ENCODE measurements at regions not wholly inside any gene's neighbourhood (a gene's known extent, or its start where the extent isn't known, plus 50 kb on each side); places are given as distances from the start of the nearest gene placed in this dataset.
"Not testable (repeated sequence)": the region's sequence is repeated elsewhere in the genome, so short reads cannot be mapped to it uniquely, and the experiment has no call there.

- DNase-seq (ENCODE audit: low spot score) = peak; percentile 0
These were observed 763.3 kb downstream of the SPATA31A7 start for GRCh38 chr9:61953108-61953507.

DNA sequence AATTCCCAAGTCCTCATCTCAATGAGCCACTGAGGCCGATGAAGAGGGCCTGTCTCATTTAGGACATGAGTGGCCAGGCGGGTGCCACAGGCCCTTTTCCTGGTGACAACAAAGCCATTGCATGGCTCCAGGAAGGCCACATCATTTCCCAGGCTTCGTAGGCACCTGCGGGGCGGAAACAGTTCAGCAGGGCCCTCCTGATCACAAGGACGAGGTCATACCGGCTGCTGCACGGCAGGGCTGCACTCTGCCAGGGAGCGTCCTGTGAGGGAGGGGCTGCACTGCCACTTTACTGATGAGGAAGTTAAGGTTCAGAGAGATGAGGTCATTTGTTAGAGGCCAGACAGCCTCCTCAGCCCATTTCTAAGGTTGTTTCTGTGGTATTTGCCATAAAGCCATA is 781.8 kb downstream of the SPATA31A7 start:
- DNase-seq (ENCODE audit: low spot score) = not testable (repeated sequence)

DNA sequence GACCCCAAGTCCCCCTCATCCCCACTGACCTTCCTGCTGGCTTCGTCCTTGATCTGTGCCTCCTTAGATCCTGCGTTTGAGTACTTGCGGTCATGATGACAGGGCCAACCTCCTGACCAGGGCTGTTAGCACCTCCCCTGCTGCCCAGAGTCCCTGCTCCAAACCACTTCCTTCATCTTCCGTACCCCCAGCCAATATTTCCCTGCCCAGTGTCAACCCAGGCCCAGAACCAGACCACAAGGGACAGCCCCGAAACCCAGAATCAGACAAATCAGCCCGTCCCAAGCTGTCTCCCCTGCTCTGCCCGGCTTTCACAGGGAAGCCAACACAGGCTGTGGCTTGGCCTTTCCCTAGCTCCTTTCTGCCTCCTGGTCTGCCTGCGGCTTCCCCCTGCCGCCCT is 784.7 kb downstream of the SPATA31A7 start:
- not testable (repeated sequence) for DNase-seq (ENCODE audit: low spot score)

DNA sequence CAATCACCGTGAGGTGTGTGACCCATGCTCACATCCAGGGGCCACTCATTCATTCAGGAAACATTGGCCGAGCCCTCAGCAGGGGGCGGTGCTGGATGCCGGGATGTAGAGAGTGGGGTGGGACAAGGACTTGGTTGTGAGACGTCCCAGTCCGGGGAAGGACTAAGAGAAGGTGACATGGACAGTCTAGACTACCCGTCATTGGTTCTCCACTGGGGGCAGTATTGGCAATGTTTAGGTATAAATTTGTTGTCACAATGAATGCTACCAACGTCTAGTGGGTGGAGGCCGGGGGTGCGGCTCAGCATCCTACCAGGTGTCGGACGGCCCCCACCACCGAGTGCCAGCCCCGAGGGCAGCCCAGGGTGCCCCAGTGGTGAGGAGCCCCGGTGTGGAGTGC is 786.5 kb downstream of the SPATA31A7 start:
- DNase-seq (ENCODE audit: low spot score) = not testable (repeated sequence)

DNA sequence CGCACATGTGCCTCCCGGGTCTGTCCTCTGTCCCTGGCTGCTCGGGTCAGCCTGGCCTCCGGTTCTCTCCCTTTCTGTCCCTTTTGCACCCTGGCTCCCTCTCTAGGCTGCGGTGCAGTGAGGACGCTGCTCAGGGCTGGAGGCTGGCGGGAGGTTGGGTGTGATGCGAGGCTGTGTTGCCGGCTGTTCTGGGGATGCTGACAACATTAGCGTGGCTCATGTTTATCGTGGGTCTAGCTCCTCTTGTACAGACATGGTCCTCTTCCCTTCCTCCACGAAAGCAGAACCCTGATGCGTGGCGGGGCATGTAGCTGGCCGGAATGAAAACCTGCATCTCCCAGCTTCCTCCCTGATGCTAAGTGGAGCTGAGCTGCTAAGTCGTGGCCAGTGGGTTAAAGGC is 792.9 kb downstream of the SPATA31A7 start:
- DNase-seq (ENCODE audit: low spot score) = not testable (repeated sequence)

DNA sequence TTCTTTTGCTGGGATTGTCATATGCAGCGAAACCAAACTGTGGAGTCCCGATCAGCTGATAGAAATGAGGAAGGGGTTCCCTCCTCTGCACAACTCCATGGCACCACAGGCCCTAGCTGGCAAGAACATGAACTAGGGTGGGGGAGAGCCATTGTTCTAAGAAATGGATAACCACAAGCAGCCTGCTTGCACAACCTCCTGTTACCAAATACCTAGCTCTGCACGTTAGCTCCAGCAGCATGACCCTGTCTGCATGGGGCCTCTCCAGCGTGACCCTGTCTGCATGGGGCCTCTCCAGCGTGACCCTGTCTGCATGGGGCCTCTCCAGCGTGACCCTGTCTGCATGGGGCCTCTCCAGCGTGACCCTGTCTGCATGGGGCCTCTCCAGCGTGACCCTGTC is 793.6 kb downstream of the SPATA31A7 start:
- not testable (repeated sequence) for DNase-seq (ENCODE audit: low spot score)

GRCh38 chr9:61983954-61984353 is 794.1 kb downstream of the SPATA31A7 start:
- DNase-seq (ENCODE audit: low spot score) = not testable (repeated sequence)

DNA sequence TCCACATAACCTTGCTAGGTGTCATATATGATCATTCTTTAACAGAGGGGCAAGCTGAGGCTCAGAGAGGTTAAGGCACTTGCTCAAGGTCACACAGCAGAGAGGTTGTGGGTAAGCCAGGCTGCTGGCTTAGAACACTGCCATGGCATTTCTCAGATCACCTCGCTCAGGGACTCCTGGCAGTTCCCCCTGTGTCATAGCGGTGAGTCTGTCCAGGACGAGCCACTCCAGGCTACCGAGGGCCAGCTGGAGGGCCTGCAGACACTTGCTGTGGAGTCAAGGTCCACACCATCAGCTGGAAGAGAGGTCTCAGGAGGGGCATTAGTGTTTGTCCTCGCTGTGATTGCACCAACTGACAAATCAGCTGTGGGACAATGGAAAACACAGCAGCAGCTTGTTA is 794.7 kb downstream of the SPATA31A7 start:
- DNase-seq (ENCODE audit: low spot score) = not testable (repeated sequence)

DNA sequence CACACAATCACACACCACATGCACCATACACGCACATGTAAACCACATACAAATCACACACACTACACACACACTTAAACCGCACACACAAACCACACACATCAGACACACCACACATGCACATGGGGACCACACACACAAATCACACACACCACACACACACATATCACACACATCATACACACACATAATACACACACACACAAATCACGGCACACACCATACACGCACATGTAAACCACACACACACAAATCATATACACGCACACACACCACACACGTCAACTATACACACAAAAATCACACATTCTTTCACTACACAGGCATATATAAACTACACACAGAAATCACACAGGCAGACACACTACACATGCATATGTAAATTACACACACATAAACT is 802.3 kb downstream of the SPATA31A7 start:
- DNase-seq (ENCODE audit: low spot score) = not testable (repeated sequence)

- not testable (repeated sequence) for DNase-seq (ENCODE audit: low spot score)
These were observed 842.6 kb downstream of the SPATA31A7 start for GRCh38 chr9:62032441-62032840.

DNA sequence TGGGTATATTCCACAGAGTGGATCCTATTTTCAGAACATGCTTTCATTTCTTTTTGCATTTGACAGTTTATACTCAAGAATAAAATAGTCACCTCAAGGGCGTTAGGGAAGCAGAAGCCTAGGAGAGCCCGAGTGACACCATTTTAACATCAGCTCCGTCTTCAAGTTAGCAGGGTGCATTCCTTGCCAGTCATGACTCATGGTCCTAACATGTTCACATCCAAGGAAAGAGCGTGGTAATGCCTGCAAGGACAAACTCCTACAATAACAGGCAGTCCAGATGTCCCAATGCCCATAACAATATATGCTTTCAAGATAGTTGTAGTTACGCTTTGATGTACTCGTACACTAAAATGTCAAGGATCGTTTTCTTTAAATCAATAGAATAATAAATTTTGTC is 848.4 kb downstream of the SPATA31A7 start:
- DNase-seq (ENCODE audit: low spot score) = not testable (repeated sequence)

- not testable (repeated sequence) for DNase-seq (ENCODE audit: low spot score)
These were observed 868.3 kb downstream of the SPATA31A7 start for GRCh38 chr9:62058155-62058554.

DNA sequence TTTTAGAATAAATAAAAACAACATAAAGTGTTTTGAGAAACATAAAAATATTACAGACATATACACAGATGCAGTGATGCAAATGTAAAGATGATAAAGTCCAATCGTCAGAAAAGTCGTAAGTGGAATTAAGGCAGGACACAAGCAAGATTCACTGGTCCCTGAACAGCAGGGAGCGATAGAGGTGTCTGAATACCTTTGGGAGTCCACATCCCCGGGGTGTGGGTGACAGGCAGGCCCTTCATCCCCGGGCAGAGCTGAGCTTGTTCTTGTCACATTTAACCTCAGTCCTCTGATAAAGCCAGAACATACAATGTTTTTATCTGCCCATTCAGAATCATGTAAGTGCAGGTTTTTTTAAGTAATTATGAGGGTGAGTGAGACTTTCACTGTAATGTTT is 881.2 kb downstream of the SPATA31A7 start:
- not testable (repeated sequence) for DNase-seq (ENCODE audit: low spot score)

- DNase-seq (ENCODE audit: low spot score) = not testable (repeated sequence)
These were observed 883.6 kb downstream of the SPATA31A7 start for GRCh38 chr9:62073401-62073800.

- not testable (repeated sequence) for DNase-seq (ENCODE audit: low spot score)
These were observed 894.4 kb downstream of the SPATA31A7 start for GRCh38 chr9:62084245-62084644.

GRCh38 chr9:62095714-62096345 is 906.0 kb downstream of the SPATA31A7 start:
- not testable (repeated sequence) for DNase-seq (ENCODE audit: low spot score)

- not testable (repeated sequence) for DNase-seq (ENCODE audit: low spot score)
These were observed 920.6 kb downstream of the SPATA31A7 start for GRCh38 chr9:62110486-62110885.

GRCh38 chr9:62116951-62117640 is 927.3 kb downstream of the SPATA31A7 start:
- not testable (repeated sequence) for DNase-seq (ENCODE audit: low spot score)

- DNase-seq (ENCODE audit: low spot score) = not testable (repeated sequence)
These were observed 929.8 kb downstream of the SPATA31A7 start for GRCh38 chr9:62119656-62120055.

DNA sequence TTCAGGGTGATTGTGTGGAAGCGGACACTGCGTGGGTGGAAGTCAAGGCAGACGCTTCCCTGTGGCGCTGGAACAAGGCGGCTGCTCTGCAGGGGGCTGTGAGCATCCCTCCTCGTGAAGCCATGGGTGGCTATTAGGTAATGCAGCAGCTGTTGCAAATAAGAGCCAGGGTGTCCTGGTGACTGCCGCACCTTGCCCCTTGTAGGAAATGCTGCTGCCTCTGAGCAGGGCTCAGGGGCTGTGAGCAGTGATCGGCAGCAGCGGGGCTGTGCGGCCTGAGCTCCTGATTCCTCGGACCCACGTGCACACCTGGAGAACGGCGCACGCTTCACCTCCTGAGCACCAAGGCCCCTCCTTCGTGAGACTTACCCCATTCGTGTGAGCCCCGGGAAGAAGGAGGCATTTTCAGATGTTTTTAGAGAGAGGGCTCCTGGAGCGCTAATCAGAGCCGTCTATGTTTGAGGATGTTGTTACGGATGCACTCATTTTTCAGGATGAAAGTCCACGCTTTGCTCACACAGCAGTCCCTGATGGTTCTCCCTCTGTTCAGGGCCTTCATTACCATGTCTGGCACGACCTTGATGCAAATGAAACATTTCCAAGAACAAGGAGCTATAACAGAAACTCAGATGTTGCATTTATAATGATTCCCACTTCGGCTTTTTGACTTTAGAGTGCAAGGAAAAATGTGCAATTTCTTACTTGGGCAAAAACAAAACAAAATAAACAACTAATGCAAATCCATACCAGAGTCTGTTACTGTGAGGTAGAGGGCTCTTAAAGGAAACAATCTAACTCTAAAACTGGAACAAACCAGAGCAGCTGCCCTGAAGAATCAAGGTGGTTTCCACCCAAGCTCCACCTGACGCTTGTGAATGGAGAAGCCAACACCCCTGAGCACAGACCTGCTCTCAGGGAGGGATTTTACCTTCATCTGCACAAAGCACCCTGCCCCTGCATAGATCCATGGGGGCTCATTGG is 936.1 kb downstream of the SPATA31A7 start:
- DNase-seq (ENCODE audit: low spot score) = not testable (repeated sequence)

- DNase-seq (ENCODE audit: low spot score) = not testable (repeated sequence)
These were observed 945.2 kb downstream of the SPATA31A7 start for GRCh38 chr9:62135022-62135421.

GRCh38 chr9:62145648-62146047 is 955.8 kb downstream of the SPATA31A7 start:
- DNase-seq (ENCODE audit: low spot score) = not testable (repeated sequence)

Data from A172 (cell line).